ENCODE measurements at regions not wholly inside any gene's neighbourhood (a gene's known extent, or its start where the extent isn't known, plus 50 kb on each side); places are given as distances from the start of the nearest gene placed in this dataset.

DNA sequence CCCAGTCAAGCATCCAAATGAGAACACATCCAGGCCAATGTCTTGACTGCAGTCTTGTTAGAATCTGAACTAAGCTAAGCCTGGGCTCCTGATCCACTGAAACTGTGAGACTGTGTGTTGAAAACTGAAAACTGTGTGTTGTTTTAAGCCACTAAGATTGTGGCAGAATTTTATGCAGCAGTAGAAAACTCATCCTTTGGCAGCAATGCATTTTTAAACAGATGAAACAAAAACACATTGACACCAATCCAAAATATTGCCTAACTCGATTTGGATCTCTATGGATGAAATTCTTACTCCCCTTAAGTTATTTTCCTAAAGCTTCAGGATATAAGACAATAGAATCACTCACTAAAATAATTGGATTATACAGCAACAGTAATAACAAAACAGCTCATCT, 202.3 kb upstream of the KLF12 start:
- ChIA-PET POLR2A (no interaction called here), CTCF (interaction anchor here (0.6 to 0.7 kb wide), 2 partner anchors 446 to 597 kb away, joined by 3 to 4 read pairs; no protein-coding TSS in a partner anchor)
- Mint-ChIP-seq H3K4me3 (ENCODE audit: unreplicated experiment) (no peak overlapping the region), H3K9me3 (ENCODE audit: unreplicated experiment) (no peaks in the 10 kb centered on the region), H3K4me1 (ENCODE audit: insufficient read depth, unreplicated experiment) (no peaks in the 10 kb centered on the region), H3K36me3 (ENCODE audit: insufficient read depth, unreplicated experiment) (no peaks in the 10 kb centered on the region), H3K27ac (ENCODE audit: low read depth, unreplicated experiment) (no peak overlapping the region), H3K27me3 (ENCODE audit: insufficient read depth, unreplicated experiment) (no peaks in the 10 kb centered on the region)
- BruUV-seq (replicated peaks) = no TSS peak
- DNase-seq (ENCODE audit: unreplicated experiment) = no peak
- TF ChIP-seq, protein P1, sequence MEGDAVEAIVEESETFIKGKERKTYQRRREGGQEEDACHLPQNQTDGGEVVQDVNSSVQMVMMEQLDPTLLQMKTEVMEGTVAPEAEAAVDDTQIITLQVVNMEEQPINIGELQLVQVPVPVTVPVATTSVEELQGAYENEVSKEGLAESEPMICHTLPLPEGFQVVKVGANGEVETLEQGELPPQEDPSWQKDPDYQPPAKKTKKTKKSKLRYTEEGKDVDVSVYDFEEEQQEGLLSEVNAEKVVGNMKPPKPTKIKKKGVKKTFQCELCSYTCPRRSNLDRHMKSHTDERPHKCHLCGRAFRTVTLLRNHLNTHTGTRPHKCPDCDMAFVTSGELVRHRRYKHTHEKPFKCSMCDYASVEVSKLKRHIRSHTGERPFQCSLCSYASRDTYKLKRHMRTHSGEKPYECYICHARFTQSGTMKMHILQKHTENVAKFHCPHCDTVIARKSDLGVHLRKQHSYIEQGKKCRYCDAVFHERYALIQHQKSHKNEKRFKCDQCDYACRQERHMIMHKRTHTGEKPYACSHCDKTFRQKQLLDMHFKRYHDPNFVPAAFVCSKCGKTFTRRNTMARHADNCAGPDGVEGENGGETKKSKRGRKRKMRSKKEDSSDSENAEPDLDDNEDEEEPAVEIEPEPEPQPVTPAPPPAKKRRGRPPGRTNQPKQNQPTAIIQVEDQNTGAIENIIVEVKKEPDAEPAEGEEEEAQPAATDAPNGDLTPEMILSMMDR (IDR thresholded peaks at IDR 0.05; ENCODE audit: unreplicated experiment) = no peak
- intact Hi-C loops (cut with micrococcal nuclease) = no loop called here

- no peak overlapping the region for H3K27ac Mint-ChIP-seq (ENCODE audit: low read depth, unreplicated experiment)
- TF ChIP-seq, protein P1 (IDR thresholded peaks at IDR 0.05; ENCODE audit: unreplicated experiment) = no peak
- no TSS peak for BruUV-seq (replicated peaks)
- no peaks in the 10 kb centered on the region for H3K9me3 Mint-ChIP-seq (ENCODE audit: unreplicated experiment)
- no peak overlapping the region for H3K4me3 Mint-ChIP-seq (ENCODE audit: unreplicated experiment)
- ChIA-PET CTCF (no interaction called here), POLR2A (no interaction called here)
- intact Hi-C loops (cut with micrococcal nuclease) = no loop called here
- H3K36me3 Mint-ChIP-seq (ENCODE audit: insufficient read depth, unreplicated experiment) = no peaks in the 10 kb centered on the region
- no peaks in the 10 kb centered on the region for H3K4me1 Mint-ChIP-seq (ENCODE audit: insufficient read depth, unreplicated experiment)
- H3K27me3 Mint-ChIP-seq (ENCODE audit: insufficient read depth, unreplicated experiment) = no peaks in the 10 kb centered on the region
- no peak for DNase-seq (ENCODE audit: unreplicated experiment)
Measured at GRCh38 chr13:74335370-74335769, 201.2 kb upstream of the KLF12 start.

DNA sequence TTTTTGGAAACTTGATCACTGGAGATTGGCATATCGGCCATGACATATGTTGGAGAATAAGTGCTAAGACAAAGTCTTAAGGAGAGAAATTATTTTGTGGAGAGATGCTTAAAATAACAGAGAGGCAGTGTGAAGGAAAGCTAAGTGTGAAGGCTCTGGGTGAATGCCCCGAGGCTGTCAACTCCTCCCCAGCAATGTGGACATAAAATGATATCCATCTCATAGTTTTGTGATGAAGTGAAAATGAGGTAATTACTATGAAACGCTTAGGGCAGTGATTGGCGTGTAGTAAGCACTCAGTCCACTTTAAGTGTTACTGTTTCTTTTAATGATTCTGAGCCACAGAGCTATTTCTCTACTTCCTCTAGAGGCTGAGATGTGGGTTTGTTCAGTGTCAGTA, 195.8 kb upstream of the KLF12 start:
- H3K4me1 Mint-ChIP-seq (ENCODE audit: insufficient read depth, unreplicated experiment) = peaks cover 3% of the 10 kb centered on the region
- ChIA-PET POLR2A (no interaction called here), CTCF (interaction anchor here (0.6 kb wide), 1 partner anchor 41 kb away, joined by 4 read pairs; no protein-coding TSS in a partner anchor)
- intact Hi-C loops (cut with micrococcal nuclease) = no loop called here
- TF ChIP-seq, protein P1 (IDR thresholded peaks at IDR 0.05; ENCODE audit: unreplicated experiment) = no peak
- no peak for DNase-seq (ENCODE audit: unreplicated experiment)
- BruUV-seq (replicated peaks) = no TSS peak
- no peaks in the 10 kb centered on the region for H3K9me3 Mint-ChIP-seq (ENCODE audit: unreplicated experiment)
- no peak overlapping the region for H3K27ac Mint-ChIP-seq (ENCODE audit: low read depth, unreplicated experiment)
- H3K36me3 Mint-ChIP-seq (ENCODE audit: insufficient read depth, unreplicated experiment) = no peaks in the 10 kb centered on the region
- no peak overlapping the region for H3K4me3 Mint-ChIP-seq (ENCODE audit: unreplicated experiment)
- H3K27me3 Mint-ChIP-seq (ENCODE audit: insufficient read depth, unreplicated experiment) = no peaks in the 10 kb centered on the region

- peak; percentile 42 for DNase-seq (ENCODE audit: unreplicated experiment)
- Mint-ChIP-seq H3K27me3 (ENCODE audit: insufficient read depth, unreplicated experiment) (no peaks in the 10 kb centered on the region), H3K9me3 (ENCODE audit: unreplicated experiment) (no peaks in the 10 kb centered on the region), H3K4me1 (ENCODE audit: insufficient read depth, unreplicated experiment) (peaks cover 8% of the 10 kb centered on the region), H3K27ac (ENCODE audit: low read depth, unreplicated experiment) (no peak overlapping the region), H3K36me3 (ENCODE audit: insufficient read depth, unreplicated experiment) (no peaks in the 10 kb centered on the region), H3K4me3 (ENCODE audit: unreplicated experiment) (no peak overlapping the region)
- intact Hi-C loops (cut with micrococcal nuclease) = no loop called here
- POLR2A ChIA-PET = no interaction called here
- TF ChIP-seq, protein P1 (IDR thresholded peaks at IDR 0.05; ENCODE audit: unreplicated experiment) = no peak
- CTCF ChIA-PET = interaction anchor here (0.7 to 1.1 kb wide), 2 partner anchors 8 to 9 kb away, joined by 3 read pairs; no protein-coding TSS in a partner anchor
- no TSS peak for BruUV-seq (replicated peaks)
Measured at GRCh38 chr13:74325106-74325505, 190.9 kb upstream of the KLF12 start.
